ENCODE measurements at regions not wholly inside any gene's neighbourhood (a gene's known extent, or its start where the extent isn't known, plus 50 kb on each side); places are given as distances from the start of the nearest gene placed in this dataset.
A peak's percentile ranks its signal among the peaks of the same experiment; 100 is the strongest.
"Not testable (repeated sequence)": the region's sequence is repeated elsewhere in the genome, so short reads cannot be mapped to it uniquely, and the experiment has no call there.

- DNase-seq: no peak
- peaks cover 6% of the 10 kb centered on the region for H3K4me1 Mint-ChIP-seq (ENCODE audit: low read depth)
- no peak overlapping the region for H3K4me3 Mint-ChIP-seq
- peaks cover 15% of the 10 kb centered on the region for H3K27me3 Mint-ChIP-seq
- no peaks in the 10 kb centered on the region for H3K36me3 Mint-ChIP-seq (ENCODE audit: low read depth)
- H3K9me3 Mint-ChIP-seq: peaks cover 10% of the 10 kb centered on the region
- H3K27ac Mint-ChIP-seq: no peak overlapping the region
These were observed 195.8 kb downstream of the SHQ1 start for GRCh38 chr3:72652395-72652794.

- no peak overlapping the region for H3K27ac Mint-ChIP-seq
- no peak overlapping the region for H3K4me3 Mint-ChIP-seq
These were observed 196.7 kb downstream of the SHQ1 start for GRCh38 chr3:72651498-72651897.

GRCh38 chr3:72646263-72646662, 202.0 kb downstream of the SHQ1 start:
- no peak for DNase-seq
- Mint-ChIP-seq H3K36me3 (ENCODE audit: low read depth) (no peaks in the 10 kb centered on the region), H3K27me3 (no peaks in the 10 kb centered on the region), H3K9me3 (peaks cover under 1% of the 10 kb centered on the region), H3K27ac (no peak overlapping the region), H3K4me1 (ENCODE audit: low read depth) (no peaks in the 10 kb centered on the region), H3K4me3 (no peak overlapping the region)

More at GRCh38 chr3:72651498-72651897, 196.7 kb downstream of the SHQ1 start:
- peaks cover 15% of the 10 kb centered on the region for H3K27me3 Mint-ChIP-seq
- no peaks in the 10 kb centered on the region for H3K36me3 Mint-ChIP-seq (ENCODE audit: low read depth)
- peaks cover 3% of the 10 kb centered on the region for H3K4me1 Mint-ChIP-seq (ENCODE audit: low read depth)
- DNase-seq: no peak
- peaks cover 10% of the 10 kb centered on the region for H3K9me3 Mint-ChIP-seq

- not testable (repeated sequence) for H3K9me3 Mint-ChIP-seq; H3K27ac Mint-ChIP-seq; H3K27me3 Mint-ChIP-seq; DNase-seq; H3K36me3 Mint-ChIP-seq (ENCODE audit: low read depth); H3K4me3 Mint-ChIP-seq; H3K4me1 Mint-ChIP-seq (ENCODE audit: low read depth)
These were observed 204.6 kb downstream of the SHQ1 start for GRCh38 chr3:72643635-72644034.

GRCh38 chr3:72641684-72642083, 206.6 kb downstream of the SHQ1 start:
- Mint-ChIP-seq H3K9me3 (no peaks in the 10 kb centered on the region), H3K4me1 (ENCODE audit: low read depth) (peaks cover 9% of the 10 kb centered on the region), H3K27ac (no peak overlapping the region), H3K4me3 (no peak overlapping the region), H3K27me3 (peaks cover 9% of the 10 kb centered on the region), H3K36me3 (ENCODE audit: low read depth) (no peaks in the 10 kb centered on the region)
- no peak for DNase-seq

GRCh38 chr3:72641072-72641471, 207.2 kb downstream of the SHQ1 start:
- Mint-ChIP-seq H3K9me3 (no peaks in the 10 kb centered on the region), H3K27me3 (peaks cover 9% of the 10 kb centered on the region), H3K36me3 (ENCODE audit: low read depth) (no peaks in the 10 kb centered on the region), H3K4me1 (ENCODE audit: low read depth) (peaks cover 9% of the 10 kb centered on the region), H3K27ac (no peak overlapping the region), H3K4me3 (no peak overlapping the region)
- no peak for DNase-seq

- H3K9me3 Mint-ChIP-seq: no peaks in the 10 kb centered on the region
- no peak overlapping the region for H3K4me3 Mint-ChIP-seq
- peaks cover 41% of the 10 kb centered on the region for H3K4me1 Mint-ChIP-seq (ENCODE audit: low read depth)
- no peak overlapping the region for H3K27ac Mint-ChIP-seq
- DNase-seq: no peak
- H3K36me3 Mint-ChIP-seq (ENCODE audit: low read depth): no peaks in the 10 kb centered on the region
- H3K27me3 Mint-ChIP-seq: peaks cover 9% of the 10 kb centered on the region
These were observed 211.2 kb downstream of the SHQ1 start for GRCh38 chr3:72636969-72637597.

- Mint-ChIP-seq H3K36me3 (ENCODE audit: low read depth) (no peaks in the 10 kb centered on the region), H3K27me3 (peaks cover 6% of the 10 kb centered on the region)
These were observed 212.7 kb downstream of the SHQ1 start for GRCh38 chr3:72635551-72635950.

GRCh38 chr3:72634128-72634527, 214.1 kb downstream of the SHQ1 start:
- Mint-ChIP-seq H3K36me3 (ENCODE audit: low read depth) (no peaks in the 10 kb centered on the region), H3K4me1 (ENCODE audit: low read depth) (peaks cover 59% of the 10 kb centered on the region), H3K27ac (peak overlapping the region; percentile 91), H3K9me3 (no peaks in the 10 kb centered on the region), H3K27me3 (peaks cover 6% of the 10 kb centered on the region), H3K4me3 (no peak overlapping the region)
- no peak for DNase-seq

More at GRCh38 chr3:72635551-72635950, 212.7 kb downstream of the SHQ1 start:
- Mint-ChIP-seq H3K27ac (peak overlapping the region; percentile 1), H3K4me3 (no peak overlapping the region), H3K4me1 (ENCODE audit: low read depth) (peaks cover 48% of the 10 kb centered on the region), H3K9me3 (no peaks in the 10 kb centered on the region)
- DNase-seq: no peak

GRCh38 chr3:72633534-72633933, 214.7 kb downstream of the SHQ1 start:
- Mint-ChIP-seq H3K4me3 (no peak overlapping the region), H3K27me3 (peaks cover 6% of the 10 kb centered on the region), H3K27ac (peak overlapping the region; percentile 80), H3K9me3 (no peaks in the 10 kb centered on the region), H3K36me3 (ENCODE audit: low read depth) (no peaks in the 10 kb centered on the region), H3K4me1 (ENCODE audit: low read depth) (peaks cover 65% of the 10 kb centered on the region)
- DNase-seq: peak; percentile 39

GRCh38 chr3:72633121-72633520, 215.1 kb downstream of the SHQ1 start:
- H3K9me3 Mint-ChIP-seq: no peaks in the 10 kb centered on the region
- H3K36me3 Mint-ChIP-seq (ENCODE audit: low read depth): no peaks in the 10 kb centered on the region
- peaks cover 69% of the 10 kb centered on the region for H3K4me1 Mint-ChIP-seq (ENCODE audit: low read depth)
- no peak for DNase-seq
- no peak overlapping the region for H3K4me3 Mint-ChIP-seq
- peak overlapping the region; percentile 80 for H3K27ac Mint-ChIP-seq
- peaks cover 6% of the 10 kb centered on the region for H3K27me3 Mint-ChIP-seq

- Mint-ChIP-seq H3K27ac (no peak overlapping the region), H3K4me3 (no peak overlapping the region), H3K4me1 (ENCODE audit: low read depth) (peaks cover 73% of the 10 kb centered on the region)
These were observed 216.1 kb downstream of the SHQ1 start for GRCh38 chr3:72632129-72632528.

GRCh38 chr3:72630969-72631344, 217.3 kb downstream of the SHQ1 start:
- no peak overlapping the region for H3K27ac Mint-ChIP-seq
- H3K27me3 Mint-ChIP-seq: no peaks in the 10 kb centered on the region
- DNase-seq: no peak
- peaks cover 76% of the 10 kb centered on the region for H3K4me1 Mint-ChIP-seq (ENCODE audit: low read depth)
- no peak overlapping the region for H3K4me3 Mint-ChIP-seq
- no peaks in the 10 kb centered on the region for H3K36me3 Mint-ChIP-seq (ENCODE audit: low read depth)
- no peaks in the 10 kb centered on the region for H3K9me3 Mint-ChIP-seq

More at GRCh38 chr3:72632129-72632528, 216.1 kb downstream of the SHQ1 start:
- no peak for DNase-seq
- peaks cover under 1% of the 10 kb centered on the region for H3K27me3 Mint-ChIP-seq
- H3K9me3 Mint-ChIP-seq: no peaks in the 10 kb centered on the region
- no peaks in the 10 kb centered on the region for H3K36me3 Mint-ChIP-seq (ENCODE audit: low read depth)

- Mint-ChIP-seq H3K27me3 (no peaks in the 10 kb centered on the region), H3K27ac (peak overlapping the region; percentile 24), H3K9me3 (no peaks in the 10 kb centered on the region), H3K4me3 (no peak overlapping the region), H3K4me1 (ENCODE audit: low read depth) (peaks cover 79% of the 10 kb centered on the region), H3K36me3 (ENCODE audit: low read depth) (no peaks in the 10 kb centered on the region)
- DNase-seq: no peak
These were observed 217.8 kb downstream of the SHQ1 start for GRCh38 chr3:72630327-72630968.

- H3K36me3 Mint-ChIP-seq (ENCODE audit: low read depth): no peaks in the 10 kb centered on the region
- H3K27me3 Mint-ChIP-seq: no peaks in the 10 kb centered on the region
- H3K9me3 Mint-ChIP-seq: no peaks in the 10 kb centered on the region
- peak overlapping the region; percentile 77 for H3K27ac Mint-ChIP-seq
- DNase-seq: no peak
- H3K4me1 Mint-ChIP-seq (ENCODE audit: low read depth): peaks cover 69% of the 10 kb centered on the region
- H3K4me3 Mint-ChIP-seq: peak overlapping the region; percentile 2
These were observed 219.0 kb downstream of the SHQ1 start for GRCh38 chr3:72629191-72629631.
